ENCODE measurements at regions not wholly inside any gene's neighbourhood (a gene's known extent, or its start where the extent isn't known, plus 50 kb on each side); places are given as distances from the start of the nearest gene placed in this dataset.

DNA sequence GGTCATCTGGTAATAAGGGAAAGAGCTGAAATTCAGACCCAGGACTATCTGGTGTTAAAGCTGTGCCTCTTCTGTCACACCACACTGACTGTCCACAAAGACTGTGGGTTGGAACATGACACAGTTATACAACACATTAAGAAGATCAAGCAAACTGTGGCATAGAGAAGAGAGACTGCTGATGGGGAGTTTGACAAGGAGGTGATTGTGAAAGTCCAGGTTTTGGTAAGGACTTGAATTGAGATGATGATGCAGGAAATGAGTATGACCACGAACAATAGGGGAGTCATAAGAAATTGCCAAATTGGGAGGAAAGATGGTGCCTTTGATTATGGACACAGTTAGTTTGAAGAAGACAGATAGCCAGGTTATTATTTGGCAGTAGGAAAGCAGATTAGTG lies 163.4 kb downstream of the PDGFRA start:
- TF ChIP-seq, protein P1, sequence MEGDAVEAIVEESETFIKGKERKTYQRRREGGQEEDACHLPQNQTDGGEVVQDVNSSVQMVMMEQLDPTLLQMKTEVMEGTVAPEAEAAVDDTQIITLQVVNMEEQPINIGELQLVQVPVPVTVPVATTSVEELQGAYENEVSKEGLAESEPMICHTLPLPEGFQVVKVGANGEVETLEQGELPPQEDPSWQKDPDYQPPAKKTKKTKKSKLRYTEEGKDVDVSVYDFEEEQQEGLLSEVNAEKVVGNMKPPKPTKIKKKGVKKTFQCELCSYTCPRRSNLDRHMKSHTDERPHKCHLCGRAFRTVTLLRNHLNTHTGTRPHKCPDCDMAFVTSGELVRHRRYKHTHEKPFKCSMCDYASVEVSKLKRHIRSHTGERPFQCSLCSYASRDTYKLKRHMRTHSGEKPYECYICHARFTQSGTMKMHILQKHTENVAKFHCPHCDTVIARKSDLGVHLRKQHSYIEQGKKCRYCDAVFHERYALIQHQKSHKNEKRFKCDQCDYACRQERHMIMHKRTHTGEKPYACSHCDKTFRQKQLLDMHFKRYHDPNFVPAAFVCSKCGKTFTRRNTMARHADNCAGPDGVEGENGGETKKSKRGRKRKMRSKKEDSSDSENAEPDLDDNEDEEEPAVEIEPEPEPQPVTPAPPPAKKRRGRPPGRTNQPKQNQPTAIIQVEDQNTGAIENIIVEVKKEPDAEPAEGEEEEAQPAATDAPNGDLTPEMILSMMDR (conservative IDR thresholded peaks at IDR 0.05): no peak
- H3K4me1 Mint-ChIP-seq: peaks cover 3% of the 10 kb centered on the region
- no peaks in the 10 kb centered on the region for H3K27me3 ChIP-seq (ENCODE audit: control insufficient read depth, insufficient read depth, low read length, poor library complexity, severe bottlenecking)
- no peak for DNase-seq
- no peak overlapping the region for H3K27ac ChIP-seq (ENCODE audit: low read depth, low read length)
- 91 to 92% methylated on average over 1 of the region's 1 CpG for WGBS, 2 experiments (ENCODE audit: insufficient coverage in 1 of 2, insufficient read length in 1 of 2)
- H3K9me3 Mint-ChIP-seq: peaks cover 9% of the 10 kb centered on the region
- no peak overlapping the region for H3K4me3 Mint-ChIP-seq
- no peaks in the 10 kb centered on the region for H3K4me1 ChIP-seq (ENCODE audit: control insufficient read depth, insufficient read depth, low read length)
- H3K27me3 Mint-ChIP-seq (ENCODE audit: insufficient read depth): no peaks in the 10 kb centered on the region
- H3K9ac ChIP-seq (ENCODE audit: extremely low read depth, low read length, poor library complexity, severe bottlenecking): no peak overlapping the region
- no peaks in the 10 kb centered on the region for H3K36me3 Mint-ChIP-seq (ENCODE audit: low read depth)
- H3K9me3 ChIP-seq (ENCODE audit: control insufficient read depth, low read length): no peaks in the 10 kb centered on the region
- no peak overlapping the region for H3K27ac Mint-ChIP-seq
- no peaks in the 10 kb centered on the region for H3K36me3 ChIP-seq (ENCODE audit: control insufficient read depth, insufficient read depth, low read length)
- no peak overlapping the region for H3K4me3 ChIP-seq (ENCODE audit: low read length)

DNA sequence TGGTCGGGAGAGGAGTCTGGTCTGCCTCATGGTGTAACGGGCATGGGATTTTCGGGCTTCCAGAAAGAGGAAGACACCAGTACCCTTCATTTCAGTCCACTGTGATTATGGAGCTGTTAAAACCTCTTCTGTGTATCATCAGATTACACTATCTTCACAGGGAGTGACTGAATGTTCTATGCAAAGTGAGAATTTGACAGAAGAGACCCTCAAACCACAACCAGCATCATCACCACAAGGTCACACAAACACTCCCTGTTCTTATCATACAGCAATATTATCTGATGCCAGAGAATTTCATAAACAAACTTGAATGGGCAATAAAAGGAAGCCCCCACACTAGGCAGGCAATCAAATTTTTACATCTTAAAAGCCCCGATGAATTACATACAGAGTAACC lies 164.2 kb downstream of the PDGFRA start:
- Histone ChIP-seq H3K27ac (ENCODE audit: low read depth, low read length) (no peak overlapping the region), H3K4me1 (ENCODE audit: control insufficient read depth, insufficient read depth, low read length) (no peaks in the 10 kb centered on the region), H3K9me3 (ENCODE audit: control insufficient read depth, low read length) (no peaks in the 10 kb centered on the region), H3K9ac (ENCODE audit: extremely low read depth, low read length, poor library complexity, severe bottlenecking) (no peak overlapping the region), H3K27me3 (ENCODE audit: control insufficient read depth, insufficient read depth, low read length, poor library complexity, severe bottlenecking) (no peaks in the 10 kb centered on the region), H3K4me3 (ENCODE audit: low read length) (no peak overlapping the region), H3K36me3 (ENCODE audit: control insufficient read depth, insufficient read depth, low read length) (no peaks in the 10 kb centered on the region)
- Mint-ChIP-seq H3K27me3 (ENCODE audit: insufficient read depth) (no peaks in the 10 kb centered on the region), H3K4me3 (no peak overlapping the region), H3K4me1 (peaks cover 3% of the 10 kb centered on the region), H3K27ac (no peak overlapping the region), H3K9me3 (peaks cover 9% of the 10 kb centered on the region), H3K36me3 (ENCODE audit: low read depth) (no peaks in the 10 kb centered on the region)
- 93 to 100% methylated on average over 4 of the region's 4 CpGs for WGBS, 2 experiments (ENCODE audit: insufficient coverage in 1 of 2, insufficient read length in 1 of 2)
- TF ChIP-seq, protein P1 (conservative IDR thresholded peaks at IDR 0.05): no peak
- no peak for DNase-seq

DNA sequence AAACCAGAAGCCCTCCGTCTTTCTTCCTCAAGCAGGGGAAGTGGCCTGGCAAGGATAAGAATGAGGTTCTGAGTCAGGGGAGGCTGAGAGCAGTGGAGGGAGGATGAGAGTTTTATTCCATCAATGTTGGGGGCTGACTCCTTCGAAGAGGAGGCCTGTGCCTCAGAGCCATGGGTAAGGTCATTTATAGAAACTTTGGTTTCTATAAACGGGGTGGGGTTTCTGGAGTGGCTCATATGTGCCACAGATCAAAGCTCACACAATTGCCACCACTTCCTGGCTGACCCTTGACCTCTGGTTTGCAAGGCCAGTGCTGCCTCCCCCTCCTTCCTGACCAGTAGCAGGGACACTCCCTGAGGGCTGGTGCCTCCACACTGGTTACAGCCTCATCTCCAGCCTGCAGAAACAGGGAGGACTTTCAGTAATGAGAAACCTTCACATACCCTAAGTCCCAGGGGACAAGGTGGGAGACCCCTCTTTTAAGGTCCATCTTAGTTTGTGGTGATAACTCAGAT lies 166.0 kb downstream of the PDGFRA start:
- Histone ChIP-seq H3K4me3 (ENCODE audit: low read length) (no peak overlapping the region), H3K27me3 (ENCODE audit: control insufficient read depth, insufficient read depth, low read length, poor library complexity, severe bottlenecking) (no peaks in the 10 kb centered on the region), H3K9ac (ENCODE audit: extremely low read depth, low read length, poor library complexity, severe bottlenecking) (no peak overlapping the region), H3K4me1 (ENCODE audit: control insufficient read depth, insufficient read depth, low read length) (no peaks in the 10 kb centered on the region), H3K27ac (ENCODE audit: low read depth, low read length) (no peak overlapping the region), H3K36me3 (ENCODE audit: control insufficient read depth, insufficient read depth, low read length) (no peaks in the 10 kb centered on the region), H3K9me3 (ENCODE audit: control insufficient read depth, low read length) (no peaks in the 10 kb centered on the region)
- no peaks in the 10 kb centered on the region for H3K36me3 Mint-ChIP-seq (ENCODE audit: low read depth)
- no peak overlapping the region for H3K27ac Mint-ChIP-seq
- peaks cover 5% of the 10 kb centered on the region for H3K9me3 Mint-ChIP-seq
- TF ChIP-seq, protein P1 (conservative IDR thresholded peaks at IDR 0.05): no peak
- no peak for DNase-seq
- peaks cover 3% of the 10 kb centered on the region for H3K4me1 Mint-ChIP-seq
- 94 to 100% methylated on average over 1 to 3 of the region's 3 CpGs for WGBS, 2 experiments (ENCODE audit: insufficient coverage in 1 of 2, insufficient read length in 1 of 2)
- H3K4me3 Mint-ChIP-seq: no peak overlapping the region
- H3K27me3 Mint-ChIP-seq (ENCODE audit: insufficient read depth): no peaks in the 10 kb centered on the region

Measured in endodermal cell (in vitro differentiated cells).